ENCODE measurements at regions not wholly inside any gene's neighbourhood (a gene's known extent, or its start where the extent isn't known, plus 50 kb on each side); places are given as distances from the start of the nearest gene placed in this dataset.

DNA sequence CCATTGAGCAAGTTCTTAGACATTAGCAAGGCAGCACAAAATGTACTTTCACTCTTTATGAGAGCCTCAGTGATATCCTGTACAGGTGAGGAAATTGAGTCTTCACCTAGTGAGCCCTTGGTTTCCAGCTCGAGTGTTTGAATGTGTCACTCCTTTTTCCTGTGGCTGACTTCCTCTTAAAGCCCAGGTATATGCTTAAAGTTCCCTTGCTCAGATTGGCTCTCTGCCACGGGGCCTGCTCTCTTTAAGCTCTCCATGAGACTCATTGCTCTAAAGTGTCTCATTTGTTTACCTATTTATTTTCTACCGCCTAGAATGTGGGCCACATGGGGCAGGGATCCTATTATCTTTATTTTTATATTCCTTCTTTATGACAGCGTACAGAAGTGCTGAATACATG lies 324.9 kb downstream of the SIPA1L2 start:
- Histone ChIP-seq H3K9me3 (ENCODE audit: low read depth, low read length, poor library complexity, severe bottlenecking) (no peaks in the 10 kb centered on the region), H3K4me1 (ENCODE audit: insufficient read depth, low read length, poor library complexity, severe bottlenecking) (no peaks in the 10 kb centered on the region), H3K36me3 (ENCODE audit: insufficient read depth, low read length, poor library complexity, severe bottlenecking) (no peaks in the 10 kb centered on the region), H3K4me3 (ENCODE audit: low read depth, low read length, poor library complexity, severe bottlenecking) (no peak overlapping the region), H3K27ac (ENCODE audit: low read depth, low read length, poor library complexity, severe bottlenecking) (no peak overlapping the region), H3K27me3 (replicated peaks; ENCODE audit: insufficient read depth, low read depth, low read length, poor library complexity) (no peaks in the 10 kb centered on the region)
- DNase-seq (ENCODE audit: low spot score), result no peak
- ChIA-PET CTCF (no interaction called here), POLR2A (ENCODE audit: low non-redundant PET) (no interaction called here)
- no peak for TF ChIP-seq EZH2 (IDR thresholded peaks at IDR 0.05; ENCODE audit: borderline replicate concordance, low read depth, low read length, poor library complexity, severe bottlenecking)
- TF ChIP-seq, protein P1, sequence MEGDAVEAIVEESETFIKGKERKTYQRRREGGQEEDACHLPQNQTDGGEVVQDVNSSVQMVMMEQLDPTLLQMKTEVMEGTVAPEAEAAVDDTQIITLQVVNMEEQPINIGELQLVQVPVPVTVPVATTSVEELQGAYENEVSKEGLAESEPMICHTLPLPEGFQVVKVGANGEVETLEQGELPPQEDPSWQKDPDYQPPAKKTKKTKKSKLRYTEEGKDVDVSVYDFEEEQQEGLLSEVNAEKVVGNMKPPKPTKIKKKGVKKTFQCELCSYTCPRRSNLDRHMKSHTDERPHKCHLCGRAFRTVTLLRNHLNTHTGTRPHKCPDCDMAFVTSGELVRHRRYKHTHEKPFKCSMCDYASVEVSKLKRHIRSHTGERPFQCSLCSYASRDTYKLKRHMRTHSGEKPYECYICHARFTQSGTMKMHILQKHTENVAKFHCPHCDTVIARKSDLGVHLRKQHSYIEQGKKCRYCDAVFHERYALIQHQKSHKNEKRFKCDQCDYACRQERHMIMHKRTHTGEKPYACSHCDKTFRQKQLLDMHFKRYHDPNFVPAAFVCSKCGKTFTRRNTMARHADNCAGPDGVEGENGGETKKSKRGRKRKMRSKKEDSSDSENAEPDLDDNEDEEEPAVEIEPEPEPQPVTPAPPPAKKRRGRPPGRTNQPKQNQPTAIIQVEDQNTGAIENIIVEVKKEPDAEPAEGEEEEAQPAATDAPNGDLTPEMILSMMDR (conservative IDR thresholded peaks at IDR 0.05; ENCODE audit: low read depth, low read length), result no peak
- BruUV-seq (replicated peaks), result no TSS peak
- intact Hi-C loops (cut with micrococcal nuclease; ENCODE audit: unreplicated experiment), result no loop called here

DNA sequence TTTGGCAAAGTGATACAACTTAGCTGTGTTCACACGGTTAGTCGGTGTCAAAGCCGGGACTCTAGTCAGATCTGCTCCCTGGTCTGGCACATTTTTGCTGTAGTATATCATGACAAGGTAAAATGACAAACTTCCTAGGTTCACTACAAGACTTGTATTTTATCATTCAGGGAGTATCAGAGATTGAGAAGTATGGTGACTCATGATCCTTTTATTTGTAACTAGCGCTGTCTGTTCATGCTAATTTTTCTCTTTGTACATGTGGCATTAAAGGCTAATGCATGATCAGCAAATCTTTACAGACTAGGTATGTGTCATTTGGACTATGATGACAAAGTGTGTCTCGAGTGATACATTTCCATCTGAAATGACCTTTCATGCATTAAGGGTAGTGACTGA lies 326.7 kb downstream of the SIPA1L2 start:
- no TSS peak for BruUV-seq (replicated peaks)
- no peaks in the 10 kb centered on the region for H3K27me3 ChIP-seq (replicated peaks; ENCODE audit: insufficient read depth, low read depth, low read length, poor library complexity)
- H3K27ac ChIP-seq (ENCODE audit: low read depth, low read length, poor library complexity, severe bottlenecking), result no peak overlapping the region
- POLR2A ChIA-PET (ENCODE audit: low non-redundant PET), result no interaction called here
- no peak for DNase-seq (ENCODE audit: low spot score)
- no peak for TF ChIP-seq EZH2 (IDR thresholded peaks at IDR 0.05; ENCODE audit: borderline replicate concordance, low read depth, low read length, poor library complexity, severe bottlenecking)
- TF ChIP-seq, protein P1 (conservative IDR thresholded peaks at IDR 0.05; ENCODE audit: low read depth, low read length), result no peak
- H3K4me1 ChIP-seq (ENCODE audit: insufficient read depth, low read length, poor library complexity, severe bottlenecking), result no peaks in the 10 kb centered on the region
- no peaks in the 10 kb centered on the region for H3K36me3 ChIP-seq (ENCODE audit: insufficient read depth, low read length, poor library complexity, severe bottlenecking)
- intact Hi-C loops (cut with micrococcal nuclease; ENCODE audit: unreplicated experiment), result no loop called here
- CTCF ChIA-PET, result no interaction called here
- no peaks in the 10 kb centered on the region for H3K9me3 ChIP-seq (ENCODE audit: low read depth, low read length, poor library complexity, severe bottlenecking)
- no peak overlapping the region for H3K4me3 ChIP-seq (ENCODE audit: low read depth, low read length, poor library complexity, severe bottlenecking)

DNA sequence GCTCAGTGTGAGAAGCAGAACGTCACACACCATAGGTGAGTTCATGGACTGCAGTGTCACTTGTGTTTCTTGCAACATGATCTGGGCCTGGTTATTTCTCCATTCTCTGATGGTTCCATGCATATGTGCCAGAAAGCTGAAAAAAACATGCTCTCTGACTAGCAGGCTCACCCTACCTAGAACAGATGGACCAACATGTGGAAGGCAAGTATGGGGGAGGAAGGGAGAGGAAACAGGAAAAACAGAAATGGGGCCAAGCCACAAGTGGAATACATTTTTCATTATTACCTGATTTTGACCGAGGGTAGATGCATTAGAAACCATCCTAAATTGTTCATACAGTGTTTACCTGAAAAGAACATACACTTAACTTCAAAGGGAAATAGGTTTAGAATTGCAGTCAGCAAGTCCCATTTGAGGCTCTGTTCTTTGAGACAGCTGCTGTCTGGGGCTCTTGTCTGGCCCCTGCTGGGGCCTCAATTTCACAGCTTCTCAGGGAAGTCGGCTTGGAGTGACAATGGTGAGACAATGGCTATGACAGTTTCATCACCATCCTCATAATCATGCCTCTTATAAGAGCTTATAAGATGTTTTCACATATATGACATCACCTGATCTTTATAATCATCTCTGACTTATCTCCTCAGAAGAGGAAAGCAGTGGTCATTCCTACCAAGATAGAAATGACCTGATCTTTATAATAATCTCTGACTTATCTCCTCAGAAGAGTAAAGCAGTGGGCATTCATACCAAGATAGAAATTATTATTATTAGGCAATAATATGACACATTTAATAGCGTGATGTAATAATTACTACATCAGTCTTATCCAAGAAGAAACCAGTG lies 327.3 kb downstream of the SIPA1L2 start:
- TF ChIP-seq, protein P1 (conservative IDR thresholded peaks at IDR 0.05; ENCODE audit: low read depth, low read length), result no peak
- TF ChIP-seq EZH2 (IDR thresholded peaks at IDR 0.05; ENCODE audit: borderline replicate concordance, low read depth, low read length, poor library complexity, severe bottlenecking), result no peak
- H3K27me3 ChIP-seq (replicated peaks; ENCODE audit: insufficient read depth, low read depth, low read length, poor library complexity), result no peaks in the 10 kb centered on the region
- no peaks in the 10 kb centered on the region for H3K36me3 ChIP-seq (ENCODE audit: insufficient read depth, low read length, poor library complexity, severe bottlenecking)
- H3K27ac ChIP-seq (ENCODE audit: low read depth, low read length, poor library complexity, severe bottlenecking), result no peak overlapping the region
- H3K4me1 ChIP-seq (ENCODE audit: insufficient read depth, low read length, poor library complexity, severe bottlenecking), result no peaks in the 10 kb centered on the region
- no peaks in the 10 kb centered on the region for H3K9me3 ChIP-seq (ENCODE audit: low read depth, low read length, poor library complexity, severe bottlenecking)
- POLR2A ChIA-PET (ENCODE audit: low non-redundant PET), result no interaction called here
- peak; percentile 27 for DNase-seq (ENCODE audit: low spot score)
- intact Hi-C loops (cut with micrococcal nuclease; ENCODE audit: unreplicated experiment), result no loop called here
- no peak overlapping the region for H3K4me3 ChIP-seq (ENCODE audit: low read depth, low read length, poor library complexity, severe bottlenecking)
- CTCF ChIA-PET, result no interaction called here
- BruUV-seq (replicated peaks), result no TSS peak
